PC-9 (cell line): ENCODE measurements at regions not wholly inside any gene's neighbourhood (a gene's known extent, or its start where the extent isn't known, plus 50 kb on each side); places are given as distances from the start of the nearest gene placed in this dataset.

Experiments used
- BruUV-seq: library from RNA; stranded (reverse); fragments of 400-500 nt; replicated peaks from 2 replicates; lab custom pipeline; 2021; lab: Mats Ljungman, UMichigan
- CTCF ChIA-PET: fragments of 300-600 bp; sonication (Branson Sonifier 250); formaldehyde crosslinking; loops from one replicate; lab custom pipeline; 2022; ENCODE audit warnings: antibody characterized with exemption; lab: Charles Lee
- POLR2A ChIA-PET: fragments of 300-600 bp; sonication (Branson Sonifier 250); formaldehyde crosslinking; loops from one replicate; lab custom pipeline; 2022; ENCODE audit warnings: antibody characterized with exemption; ENCODE audit not compliant: unreplicated experiment; lab: Charles Lee
- DNase-seq, 2 experiments: peaks; one replicate each; pipeline versions ENCODE4 v3.0.0 to v3.0.0-alpha.2; 2015 to 2022; ENCODE audit warnings: mixed read lengths in 1 of 2
- H2AFZ ChIP-seq: fragments of 200-600 bp; sonication (generic); 2 replicates; pipeline ENCODE4 v1.8.1; 2017; ENCODE audit warnings: antibody characterized with exemption
- H3F3A ChIP-seq: fragments of 200-600 bp; sonication (generic); 2 replicates; pipeline ENCODE4 v1.8.1; 2017; ENCODE audit warnings: antibody characterized with exemption, mild to moderate bottlenecking, low read depth; ENCODE audit not compliant: insufficient read depth
- H3K27ac ChIP-seq: fragments of 200-600 bp; sonication (generic); 2 replicates; pipeline ENCODE4 v1.6.1; 2016; ENCODE audit warnings: mixed run types
- H3K27me3 ChIP-seq: fragments of 200-600 bp; sonication (generic); 2 replicates; pipeline ENCODE4 v1.6.1; 2016; ENCODE audit warnings: low read depth, mixed run types; ENCODE audit not compliant: insufficient read depth
- H3K36me3 ChIP-seq: fragments of 200-600 bp; sonication (generic); 2 replicates; pipeline ENCODE4 v1.6.1; 2016; ENCODE audit warnings: low read depth, mixed run types
- H3K4me1 ChIP-seq: fragments of 200-600 bp; sonication (generic); replicated peaks from 2 replicates; pipeline ENCODE4 v1.6.1; 2016; ENCODE audit warnings: mixed run types; ENCODE audit not compliant: insufficient read depth
- H3K4me2 ChIP-seq: fragments of 200-600 bp; sonication (generic); 2 replicates; pipeline ENCODE4 v1.6.1; 2017; ENCODE audit warnings: mixed run types
- H3K4me3 ChIP-seq: fragments of 200-600 bp; sonication (generic); 2 replicates; pipeline ENCODE4 v1.6.1; 2016; ENCODE audit warnings: mixed run types
- H3K79me2 ChIP-seq: fragments of 200-600 bp; sonication (generic); 2 replicates; pipeline ENCODE4 v1.6.1; 2017; ENCODE audit warnings: low read depth, mixed run types
- H3K9me2 ChIP-seq: fragments of 200-600 bp; sonication (generic); 2 replicates; pipeline ENCODE4 v1.8.1; 2017; ENCODE audit warnings: mild to moderate bottlenecking; ENCODE audit not compliant: insufficient read depth
- H3K9me3 ChIP-seq: fragments of 200-600 bp; sonication (generic); 2 replicates; pipeline ENCODE4 v1.8.1; 2016; ENCODE audit warnings: low read depth; ENCODE audit not compliant: insufficient read depth
- H4K20me1 ChIP-seq: fragments of 200-600 bp; sonication (generic); 2 replicates; pipeline ENCODE4 v1.8.1; 2017; ENCODE audit not compliant: insufficient read depth
- CTCF ChIP-seq: fragments of 200-600 bp; sonication (generic); conservative IDR thresholded peaks from 2 replicates; pipeline ENCODE4 v1.6.1; 2017; ENCODE audit warnings: mixed run types, antibody characterized with exemption, mild to moderate bottlenecking, moderate library complexity
- EZH2 ChIP-seq: fragments of 200-600 bp; sonication (generic); IDR thresholded peaks from 2 replicates; pipeline ENCODE4 v1.8.0; 2017; ENCODE audit warnings: antibody characterized with exemption, low read depth
- intact Hi-C: fragments of 100-400 bp; cut with micrococcal nuclease; formaldehyde crosslinking; loops from one replicate; pipeline ENCODE4 v1.10.0; 2022; ENCODE audit not compliant: unreplicated experiment

GRCh38 chr7:16204953-16205352 lies 216.4 kb downstream of the CRPPA start:
- Histone ChIP-seq H3K27me3 (no peaks in the 10 kb centered on the region), H3F3A (no peaks in the 10 kb centered on the region), H2AFZ (no peak overlapping the region), H3K4me2 (no peak overlapping the region), H4K20me1 (no peaks in the 10 kb centered on the region), H3K9me2 (no peaks in the 10 kb centered on the region), H3K4me3 (no peak overlapping the region), H3K27ac (no peak overlapping the region), H3K4me1 (no peaks in the 10 kb centered on the region), H3K36me3 (no peaks in the 10 kb centered on the region), H3K79me2 (no peaks in the 10 kb centered on the region), H3K9me3 (no peaks in the 10 kb centered on the region)
- no peak for TF ChIP-seq EZH2
- no peak for TF ChIP-seq CTCF
- DNase-seq = no peak
- intact Hi-C loops = no loop called here
- no TSS peak for BruUV-seq
- ChIA-PET CTCF (no interaction called here), POLR2A (interaction anchor here (0.7 kb wide), 1 partner anchor 215 kb away, joined by 7 read pairs; no protein-coding TSS in a partner anchor)

- Histone ChIP-seq H3K79me2 (no peaks in the 10 kb centered on the region), H3K9me2 (no peaks in the 10 kb centered on the region), H3K9me3 (no peaks in the 10 kb centered on the region), H3K36me3 (no peaks in the 10 kb centered on the region), H2AFZ (no peak overlapping the region), H4K20me1 (no peaks in the 10 kb centered on the region), H3K4me2 (no peak overlapping the region), H3K4me3 (no peak overlapping the region), H3K4me1 (no peaks in the 10 kb centered on the region), H3F3A (no peaks in the 10 kb centered on the region), H3K27me3 (no peaks in the 10 kb centered on the region), H3K27ac (no peak overlapping the region)
- no peak for TF ChIP-seq CTCF
- no peak for TF ChIP-seq EZH2
- ChIA-PET CTCF (no interaction called here), POLR2A (interaction anchor here (0.7 kb wide), 1 partner anchor 99 kb away, joined by 3 read pairs; no protein-coding TSS in a partner anchor)
- DNase-seq = peak in 1 of 2 experiments; percentile 22
- BruUV-seq = no TSS peak
- intact Hi-C loops = no loop called here
Measured at GRCh38 chr7:16203065-16203464, 218.3 kb downstream of the CRPPA start.

- BruUV-seq = no TSS peak
- Histone ChIP-seq H4K20me1 (no peaks in the 10 kb centered on the region), H3K36me3 (no peaks in the 10 kb centered on the region), H3K4me2 (no peak overlapping the region), H3K27ac (no peak overlapping the region), H3K79me2 (no peaks in the 10 kb centered on the region), H3K4me1 (no peaks in the 10 kb centered on the region), H2AFZ (no peak overlapping the region), H3K27me3 (no peaks in the 10 kb centered on the region), H3K9me3 (no peaks in the 10 kb centered on the region), H3F3A (no peaks in the 10 kb centered on the region), H3K4me3 (no peak overlapping the region), H3K9me2 (no peaks in the 10 kb centered on the region)
- intact Hi-C loops = no loop called here
- TF ChIP-seq EZH2 (no peak), CTCF (no peak)
- DNase-seq = no peak
- POLR2A ChIA-PET = no interaction called here
- CTCF ChIA-PET = no interaction called here
Measured at GRCh38 chr7:16202303-16202702, 219.0 kb downstream of the CRPPA start.
